Embryonic facial prominence (tissue), 1 donor: ENCODE measurements at regions not wholly inside any gene's neighbourhood (a gene's known extent, or its start where the extent isn't known, plus 50 kb on each side); places are given as distances from the start of the nearest gene placed in this dataset.
"Not testable (repeated sequence)": the region's sequence is repeated elsewhere in the genome, so short reads cannot be mapped to it uniquely, and the experiment has no call there.

Experiments
- DNase-seq: peaks from one replicate; pipeline ENCODE4 v3.0.0-alpha.2; 2016; ENCODE audit errors: extremely low spot score

GRCh38 chr4:71081192-71081591 lies 87.7 kb downstream of the DCK start:
- DNase-seq: no peak

GRCh38 chr4:71093745-71094144 lies 100.3 kb downstream of the DCK start:
- DNase-seq: no peak

DNA sequence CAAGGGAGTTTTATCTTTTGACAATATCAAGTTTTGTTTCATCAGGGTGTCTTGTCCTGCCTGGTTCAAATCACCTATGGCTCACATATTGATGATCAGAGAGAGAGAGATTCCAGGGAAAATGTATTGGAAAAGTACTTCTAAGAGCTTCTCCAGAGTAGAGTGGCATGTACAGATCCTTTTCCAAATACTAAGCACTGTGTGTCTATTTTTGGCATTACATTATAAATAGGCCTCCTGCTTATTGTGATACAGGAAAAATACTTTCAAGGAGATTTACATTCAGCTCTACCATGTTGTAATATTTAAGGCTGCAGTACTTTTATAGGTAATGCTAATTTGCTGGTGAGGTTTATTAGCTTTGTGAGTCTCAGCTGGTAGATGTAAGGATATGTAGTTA lies 100.8 kb downstream of the DCK start:
- DNase-seq: no peak

GRCh38 chr4:71095141-71095540 lies 101.7 kb downstream of the DCK start:
- DNase-seq: no peak

- DNase-seq: no peak
Measured at GRCh38 chr4:71095545-71095944, 102.1 kb downstream of the DCK start.

GRCh38 chr4:71107726-71108125 lies 114.3 kb downstream of the DCK start:
- DNase-seq: no peak

GRCh38 chr4:71110499-71110898 lies 117.0 kb downstream of the DCK start:
- DNase-seq: no peak

GRCh38 chr4:71111133-71111532 lies 117.7 kb downstream of the DCK start:
- DNase-seq: not testable (repeated sequence)

DNA sequence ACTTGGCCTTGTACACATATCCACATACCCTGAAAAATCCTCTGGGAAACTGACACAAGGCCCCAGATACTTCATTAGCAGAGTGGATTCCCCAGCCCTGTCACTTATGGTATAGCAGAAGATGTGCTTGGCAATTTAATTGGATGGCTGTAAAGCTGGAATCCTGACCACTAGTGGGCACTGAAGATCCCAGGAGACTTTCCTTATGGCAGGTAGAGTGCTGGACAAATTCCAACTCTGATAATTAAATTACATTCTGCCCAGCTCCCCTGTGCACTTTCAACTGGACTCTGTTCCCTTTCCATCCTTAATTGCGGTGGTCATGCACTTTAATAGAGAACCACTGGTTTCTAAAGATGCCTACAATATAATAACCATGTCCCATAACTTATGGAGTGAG lies 119.8 kb downstream of the DCK start:
- no peak for DNase-seq

DNA sequence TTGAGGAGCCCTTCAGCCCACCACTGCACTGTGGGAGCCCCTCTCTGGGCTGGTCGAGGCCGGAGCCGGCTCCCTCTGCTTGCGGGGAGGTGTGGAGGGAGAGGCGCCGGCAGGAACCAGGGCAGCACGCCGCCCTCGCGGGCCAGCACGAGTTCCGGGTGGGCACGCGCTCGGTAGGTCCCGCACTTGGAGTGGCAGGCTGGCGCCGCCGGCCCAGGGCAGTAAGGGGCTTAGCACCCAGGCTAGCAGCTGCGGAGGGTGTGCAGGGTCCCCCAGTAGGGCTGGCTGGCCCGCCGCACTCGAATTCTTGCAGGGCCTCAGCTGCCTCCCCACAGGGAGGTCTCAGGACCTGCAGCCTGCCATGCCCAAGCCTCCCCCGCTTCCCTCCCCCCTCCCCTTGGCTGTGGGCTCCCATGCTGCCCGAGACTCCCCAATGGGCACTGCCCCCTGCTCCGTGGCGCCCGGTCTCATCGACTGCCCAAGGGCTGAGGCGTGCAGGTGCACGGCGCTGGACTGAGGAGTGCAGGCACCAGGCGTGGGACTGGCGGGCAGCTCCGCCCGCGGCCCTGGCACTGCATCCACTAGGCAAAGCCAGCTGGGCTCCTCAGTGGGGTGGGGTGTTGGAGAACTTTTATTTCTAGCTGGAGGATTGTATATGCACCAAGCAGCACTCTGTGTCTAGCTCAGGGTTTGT lies 127.5 kb downstream of the DCK start:
- no peak for DNase-seq

- DNase-seq: no peak
Measured at GRCh38 chr4:71123951-71124350, 130.5 kb downstream of the DCK start.

DNA sequence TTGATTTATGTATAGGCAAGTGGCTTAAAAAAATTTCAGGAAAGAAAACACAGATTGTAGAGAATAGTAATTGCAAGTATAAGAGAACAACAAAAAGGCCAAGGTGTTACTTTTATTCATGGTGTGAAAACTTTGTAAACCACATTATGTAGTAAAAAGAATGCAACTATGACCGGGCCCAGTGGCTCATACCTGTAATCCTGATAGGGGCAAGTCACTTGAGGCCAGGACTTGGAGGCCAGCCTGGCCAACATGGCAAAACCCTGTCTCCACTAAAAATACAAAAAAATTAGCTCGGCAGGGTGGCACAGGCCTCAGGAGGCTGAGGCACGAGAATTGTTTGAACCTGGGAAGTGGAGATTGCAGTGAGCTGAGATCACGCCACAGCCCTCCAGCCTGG lies 131.7 kb downstream of the DCK start:
- no peak for DNase-seq

- no peak for DNase-seq
Measured at GRCh38 chr4:71126719-71127118, 133.3 kb downstream of the DCK start.

DNA sequence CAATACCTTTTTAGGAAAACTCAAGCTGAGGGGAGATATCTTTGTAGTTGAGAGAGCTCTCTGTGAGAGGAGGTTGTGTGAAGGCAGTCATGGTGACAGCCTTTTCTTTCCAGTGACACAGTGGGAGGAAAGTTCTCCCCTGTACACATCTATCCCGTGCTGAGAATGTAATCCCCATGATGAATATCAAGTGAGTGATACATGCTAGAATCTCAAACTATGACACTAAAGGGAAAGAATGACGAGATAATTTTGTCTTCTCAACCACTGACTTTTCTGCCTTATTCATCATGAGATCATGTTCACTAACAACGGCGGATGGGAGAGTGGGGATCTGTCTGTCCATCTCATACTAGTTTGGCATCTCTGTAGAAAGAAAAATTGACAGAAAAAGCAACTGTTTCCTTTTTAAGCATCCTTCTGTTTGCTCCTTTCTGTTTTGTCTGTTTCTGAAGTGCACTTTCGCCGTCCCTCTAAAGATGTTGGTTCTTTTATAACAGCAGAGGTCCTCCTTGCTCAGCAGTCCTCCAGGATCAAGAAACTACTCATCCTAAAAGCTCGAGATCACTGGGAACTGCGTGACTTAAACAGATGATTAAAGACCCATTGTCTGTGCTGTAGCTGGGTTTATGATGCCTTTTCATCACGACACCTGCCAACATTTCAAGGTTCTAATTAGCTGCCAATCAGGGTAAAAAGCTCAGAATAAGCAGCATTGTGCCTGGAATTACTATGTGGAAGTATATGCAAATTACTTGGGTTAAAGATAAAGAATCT lies 137.6 kb downstream of the DCK start:
- DNase-seq: no peak

DNA sequence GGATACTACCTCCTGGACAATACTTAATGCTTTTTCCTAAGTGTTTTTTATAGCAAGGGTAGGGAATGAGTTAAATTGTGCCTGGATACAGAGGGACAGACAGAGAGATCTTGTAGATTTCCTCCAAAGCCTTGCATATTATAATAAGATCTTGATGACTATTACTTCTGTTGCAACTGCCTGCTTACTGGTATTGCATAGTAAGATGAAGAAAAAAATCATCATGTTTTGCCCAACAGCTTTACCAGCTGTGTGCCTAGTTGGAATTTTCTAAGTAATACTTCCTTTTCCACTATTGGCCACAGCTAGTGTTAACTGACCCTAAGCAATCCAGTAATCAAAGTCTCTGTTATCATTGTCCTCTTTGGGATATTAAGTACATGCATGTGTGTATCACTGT lies 139.0 kb downstream of the DCK start:
- DNase-seq: no peak

GRCh38 chr4:71133491-71133890 lies 140.0 kb downstream of the DCK start:
- no peak for DNase-seq

GRCh38 chr4:71136071-71136470 lies 142.6 kb downstream of the DCK start:
- DNase-seq: no peak

- DNase-seq: no peak
Measured at GRCh38 chr4:71138007-71138615, 144.7 kb downstream of the DCK start.

DNA sequence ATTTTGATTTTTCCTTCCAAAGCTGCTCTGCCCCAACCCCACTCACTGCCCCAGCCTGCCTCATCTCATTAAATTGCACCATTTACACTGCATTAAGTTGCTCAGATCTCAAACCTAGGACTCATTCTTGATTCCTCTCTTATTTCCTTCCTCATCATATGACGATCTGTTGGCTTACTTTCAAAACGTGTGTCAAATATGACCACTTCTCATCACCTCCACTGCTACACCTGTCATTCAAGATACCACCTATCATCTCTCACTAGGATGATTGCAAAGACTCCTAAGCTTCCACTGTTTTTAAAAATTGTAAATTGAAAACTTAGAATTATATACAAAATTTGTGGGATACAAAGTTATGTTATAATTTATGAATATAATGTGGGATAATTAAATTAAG lies 147.1 kb downstream of the DCK start:
- DNase-seq: no peak

DNA sequence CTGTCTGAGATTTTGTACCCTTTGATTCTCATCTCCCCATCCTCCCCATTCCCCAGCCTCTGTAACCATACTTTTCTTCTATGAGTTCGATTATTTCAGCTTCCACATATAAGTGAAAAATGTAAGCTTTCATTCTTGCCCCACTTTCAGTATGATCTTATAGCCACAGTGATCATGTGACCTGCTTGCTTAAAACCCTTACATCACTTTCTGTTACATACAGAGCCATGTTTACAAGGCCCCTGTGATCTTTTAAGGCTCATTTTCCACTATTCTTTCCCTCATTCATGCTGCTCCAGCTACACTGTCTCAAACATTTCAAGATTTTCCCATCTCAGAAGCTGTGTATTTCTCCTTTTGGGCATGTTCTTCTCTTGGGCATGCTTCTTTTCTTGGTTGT lies 147.7 kb downstream of the DCK start:
- no peak for DNase-seq

DNA sequence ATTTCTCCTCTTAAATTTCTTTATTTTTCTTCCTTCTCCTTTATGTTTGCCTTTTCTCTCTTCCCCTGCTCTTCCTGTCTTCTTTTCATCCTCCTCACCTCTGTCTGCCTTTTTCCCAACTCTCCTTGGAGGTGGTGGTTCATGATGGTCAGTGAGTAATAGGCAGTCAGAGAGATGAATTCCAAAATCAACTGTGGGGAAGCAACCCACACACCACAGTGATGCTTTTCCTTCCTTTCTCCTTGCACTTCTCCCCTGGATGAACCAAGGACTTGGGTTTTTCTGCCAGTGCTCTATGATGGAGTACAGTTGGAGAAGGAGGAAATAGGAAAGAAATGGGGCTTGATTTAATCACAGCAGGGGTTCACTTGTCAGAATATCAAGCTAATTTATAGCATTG lies 153.8 kb downstream of the DCK start:
- no peak for DNase-seq

- DNase-seq: no peak
Measured at GRCh38 chr4:71148545-71148944, 155.1 kb downstream of the DCK start.

- no peak for DNase-seq
Measured at GRCh38 chr4:71151054-71151453, 157.6 kb downstream of the DCK start.
